ENCODE measurements at regions not wholly inside any gene's neighbourhood (a gene's known extent, or its start where the extent isn't known, plus 50 kb on each side); places are given as distances from the start of the nearest gene placed in this dataset.

DNA sequence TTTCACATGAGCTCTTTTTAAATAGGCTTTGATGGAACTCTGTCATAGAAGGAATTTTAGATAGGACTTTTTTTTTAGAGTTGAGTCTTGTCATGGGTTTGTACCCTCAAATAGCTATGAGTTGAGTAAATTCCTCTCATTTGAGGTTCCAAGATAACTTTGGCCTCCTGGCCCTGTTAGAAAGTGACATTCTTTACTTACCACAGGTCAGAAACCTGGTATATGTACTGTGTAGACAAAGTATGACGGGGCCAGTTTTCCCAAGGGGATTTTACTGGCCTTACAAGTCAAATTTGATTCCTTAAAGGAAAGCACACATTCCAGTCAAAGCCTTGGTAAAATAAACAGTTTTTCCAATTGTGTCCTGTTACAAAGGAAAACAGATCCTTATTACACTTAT is 729.3 kb upstream of the LUZP2 start:
- no peak overlapping the region for H3K4me3 ChIP-seq
- no peaks in the 10 kb centered on the region for H3K36me3 ChIP-seq
- peaks cover 0 to 16% (median 0%) of the 10 kb centered on the region in 12 donors for H3K9me3 ChIP-seq
- intact Hi-C loops (cut with DNase I) = no loop called here
- H3K4me1 ChIP-seq = no peaks in the 10 kb centered on the region
- no peak overlapping the region for H3K27ac ChIP-seq
- no peak for TF ChIP-seq POLR2A (IDR thresholded peaks at IDR 0.05)
- TF ChIP-seq, protein P1, sequence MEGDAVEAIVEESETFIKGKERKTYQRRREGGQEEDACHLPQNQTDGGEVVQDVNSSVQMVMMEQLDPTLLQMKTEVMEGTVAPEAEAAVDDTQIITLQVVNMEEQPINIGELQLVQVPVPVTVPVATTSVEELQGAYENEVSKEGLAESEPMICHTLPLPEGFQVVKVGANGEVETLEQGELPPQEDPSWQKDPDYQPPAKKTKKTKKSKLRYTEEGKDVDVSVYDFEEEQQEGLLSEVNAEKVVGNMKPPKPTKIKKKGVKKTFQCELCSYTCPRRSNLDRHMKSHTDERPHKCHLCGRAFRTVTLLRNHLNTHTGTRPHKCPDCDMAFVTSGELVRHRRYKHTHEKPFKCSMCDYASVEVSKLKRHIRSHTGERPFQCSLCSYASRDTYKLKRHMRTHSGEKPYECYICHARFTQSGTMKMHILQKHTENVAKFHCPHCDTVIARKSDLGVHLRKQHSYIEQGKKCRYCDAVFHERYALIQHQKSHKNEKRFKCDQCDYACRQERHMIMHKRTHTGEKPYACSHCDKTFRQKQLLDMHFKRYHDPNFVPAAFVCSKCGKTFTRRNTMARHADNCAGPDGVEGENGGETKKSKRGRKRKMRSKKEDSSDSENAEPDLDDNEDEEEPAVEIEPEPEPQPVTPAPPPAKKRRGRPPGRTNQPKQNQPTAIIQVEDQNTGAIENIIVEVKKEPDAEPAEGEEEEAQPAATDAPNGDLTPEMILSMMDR (IDR thresholded peaks at IDR 0.05) = no peak
- no peak for ATAC-seq
- WGBS, 4 donors = 26 to 72% (median 56%) methylated on average over 1 of the region's 1 CpG
- no peaks in the 10 kb centered on the region for H3K27me3 ChIP-seq
- no peak for DNase-seq

DNA sequence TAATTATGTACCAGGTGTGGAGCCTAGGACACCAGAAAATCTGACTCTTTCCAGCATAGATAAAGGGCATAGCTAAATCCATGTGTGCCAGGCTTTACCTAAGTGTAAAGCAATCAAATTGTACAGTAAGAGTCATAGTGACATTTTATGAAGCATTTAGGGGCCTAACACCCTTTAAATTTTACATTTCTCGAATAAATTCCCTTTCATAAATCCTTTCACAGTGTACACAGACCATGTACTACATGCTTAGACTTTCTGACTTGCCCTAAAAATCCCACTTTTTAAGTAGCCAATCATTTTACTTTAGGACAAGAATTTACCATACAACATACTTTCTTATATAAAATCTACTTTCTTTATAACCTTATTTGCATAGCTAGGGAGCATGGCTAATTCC is 727.6 kb upstream of the LUZP2 start:
- no peak for ATAC-seq
- DNase-seq = no peak
- no peak overlapping the region for H3K27ac ChIP-seq
- H3K36me3 ChIP-seq = no peaks in the 10 kb centered on the region
- peaks cover 0 to 16% (median 0%) of the 10 kb centered on the region in 12 donors for H3K9me3 ChIP-seq
- no peak overlapping the region for H3K4me3 ChIP-seq
- WGBS, 4 donors = 67 to 71% (median 69%) methylated on average over 1 of the region's 1 CpG
- TF ChIP-seq, protein P1 (IDR thresholded peaks at IDR 0.05) = no peak
- TF ChIP-seq POLR2A (IDR thresholded peaks at IDR 0.05) = no peak
- H3K4me1 ChIP-seq = no peaks in the 10 kb centered on the region
- intact Hi-C loops (cut with DNase I) = no loop called here
- H3K27me3 ChIP-seq = no peaks in the 10 kb centered on the region

DNA sequence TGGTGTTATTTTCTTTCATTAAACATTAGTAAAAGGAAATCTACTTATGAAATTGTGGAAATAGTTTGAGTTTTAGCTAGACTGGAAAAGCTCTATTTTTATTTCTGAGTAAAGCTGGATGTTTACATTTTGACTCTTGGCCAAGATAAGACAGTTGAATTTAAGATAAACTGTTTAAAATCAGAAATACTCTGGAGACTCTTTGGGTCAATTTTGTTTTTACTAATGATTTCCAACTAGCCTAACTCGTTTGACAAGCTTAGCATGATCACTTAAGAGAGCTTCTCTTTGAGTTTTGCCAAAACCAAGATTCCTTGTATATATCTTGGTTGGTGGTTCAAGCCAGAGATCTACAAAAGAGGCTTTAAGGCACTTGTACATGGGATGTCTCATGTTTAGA is 724.8 kb upstream of the LUZP2 start:
- intact Hi-C loops (cut with DNase I) = no loop called here
- no peak overlapping the region for H3K4me3 ChIP-seq
- ATAC-seq = no peak
- no peaks in the 10 kb centered on the region for H3K27me3 ChIP-seq
- 9 to 22% (median 18%) methylated on average over 1 of the region's 1 CpG for WGBS, 4 donors
- H3K9me3 ChIP-seq = peaks cover 0 to 17% (median 0%) of the 10 kb centered on the region in 12 donors
- no peaks in the 10 kb centered on the region for H3K4me1 ChIP-seq
- no peak overlapping the region for H3K27ac ChIP-seq
- H3K36me3 ChIP-seq = no peaks in the 10 kb centered on the region
- no peak for DNase-seq
- TF ChIP-seq, protein P1 (IDR thresholded peaks at IDR 0.05) = no peak
- TF ChIP-seq POLR2A (IDR thresholded peaks at IDR 0.05) = no peak

DNA sequence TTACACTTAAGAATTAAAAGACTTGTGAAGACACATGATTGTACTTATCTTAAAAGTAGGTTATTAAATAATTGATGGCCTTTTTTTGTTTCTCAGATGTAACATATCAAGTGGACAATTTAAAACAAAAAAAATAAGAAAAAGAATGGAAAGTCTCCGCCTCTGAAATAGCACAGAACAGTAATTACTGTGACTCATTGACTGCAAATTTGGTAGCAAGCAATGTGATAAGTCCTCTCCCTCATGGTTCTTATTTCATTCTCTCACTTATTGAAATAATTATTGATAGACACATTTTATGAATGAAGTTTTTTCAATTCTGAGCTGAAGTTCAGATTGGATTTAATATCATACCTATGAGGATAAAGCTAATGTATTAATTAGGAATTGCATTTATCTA is 717.9 kb upstream of the LUZP2 start:
- WGBS, 4 donors = 58 to 73% (median 64%) methylated on average over 1 of the region's 1 CpG
- DNase-seq = no peak
- ATAC-seq = no peak

More for the DNA sequence above, 717.9 kb upstream of the LUZP2 start:
- no peak overlapping the region for H3K27ac ChIP-seq
- no peaks in the 10 kb centered on the region for H3K36me3 ChIP-seq
- no peaks in the 10 kb centered on the region for H3K27me3 ChIP-seq
- no peaks in the 10 kb centered on the region for H3K4me1 ChIP-seq
- TF ChIP-seq, protein P1 (IDR thresholded peaks at IDR 0.05) = no peak
- no peak for TF ChIP-seq POLR2A (IDR thresholded peaks at IDR 0.05)
- H3K9me3 ChIP-seq = peaks cover 0 to 9% (median 0%) of the 10 kb centered on the region in 12 donors
- intact Hi-C loops (cut with DNase I) = no loop called here
- H3K4me3 ChIP-seq = no peak overlapping the region
